MM.1S (cell line): ENCODE measurements at regions not wholly inside any gene's neighbourhood (a gene's known extent, or its start where the extent isn't known, plus 50 kb on each side); places are given as distances from the start of the nearest gene placed in this dataset.

Experiments used
- DNase-seq: peaks from one replicate; pipeline ENCODE4 v3.0.0-alpha.2; 2015
- H2AFZ ChIP-seq: fragments of 300-600 bp; sonication (generic); 2 replicates; pipeline ENCODE4 v1.6.0; 2016; ENCODE audit warnings: antibody characterized with exemption, low read length
- H3F3A ChIP-seq: fragments of 300-600 bp; sonication (generic); 2 replicates; pipeline ENCODE4 v1.6.1; 2016; ENCODE audit warnings: mild to moderate bottlenecking, antibody characterized with exemption, low read length, moderate library complexity, mixed read lengths; ENCODE audit not compliant: insufficient read depth
- H3K27ac ChIP-seq: fragments of 300-600 bp; sonication (generic); 2 replicates; pipeline ENCODE4 v1.5.1; 2016; ENCODE audit warnings: mild to moderate bottlenecking, low read length
- H3K27me3 ChIP-seq: fragments of 300-600 bp; sonication (generic); replicated peaks from 2 replicates; pipeline ENCODE4 v1.6.0; 2016; ENCODE audit warnings: low read length; ENCODE audit not compliant: insufficient read depth
- H3K36me3 ChIP-seq: fragments of 300-600 bp; sonication (generic); replicated peaks from 2 replicates; pipeline ENCODE4 v1.6.1; 2016; ENCODE audit warnings: mild to moderate bottlenecking, low read length, mixed read lengths; ENCODE audit not compliant: insufficient read depth
- H3K4me1 ChIP-seq: fragments of 300-600 bp; sonication (generic); 2 replicates; pipeline ENCODE4 v1.6.1; 2016; ENCODE audit warnings: low read length, mixed read lengths
- H3K4me2 ChIP-seq: fragments of 300-600 bp; sonication (generic); 2 replicates; pipeline ENCODE4 v1.6.0; 2016; ENCODE audit warnings: low read depth, low read length
- H3K4me3 ChIP-seq: fragments of 300-600 bp; sonication (generic); 2 replicates; pipeline ENCODE4 v1.5.1; 2016; ENCODE audit warnings: low read length, mixed read lengths
- H3K79me2 ChIP-seq: fragments of 300-600 bp; sonication (generic); 2 replicates; pipeline ENCODE4 v1.6.1; 2016; ENCODE audit warnings: mixed run types, low read length, mixed read lengths
- H3K9ac ChIP-seq: fragments of 300-600 bp; sonication (generic); 2 replicates; pipeline ENCODE4 v1.6.1; 2016; ENCODE audit warnings: low read length, mixed read lengths
- H3K9me2 ChIP-seq: fragments of 300-600 bp; sonication (generic); replicated peaks from 2 replicates; pipeline ENCODE4 v1.6.1; 2016; ENCODE audit warnings: mild to moderate bottlenecking, low read length, mixed read lengths; ENCODE audit not compliant: insufficient read depth
- H3K9me3 ChIP-seq: fragments of 300-600 bp; sonication (generic); replicated peaks from 2 replicates; pipeline ENCODE4 v1.6.1; 2016; ENCODE audit warnings: mild to moderate bottlenecking, low read length, mixed read lengths; ENCODE audit not compliant: insufficient read depth
- H4K20me1 ChIP-seq: fragments of 300-600 bp; sonication (generic); 2 replicates; pipeline ENCODE4 v1.6.1; 2016; ENCODE audit warnings: mild to moderate bottlenecking, low read length, moderate library complexity, mixed read lengths; ENCODE audit not compliant: insufficient read depth
- CTCF ChIP-seq: fragments of 300-600 bp; sonication (generic); IDR thresholded peaks from 2 replicates; pipeline ENCODE4 v1.5.1; 2016; ENCODE audit warnings: antibody characterized with exemption, low read length, mixed read lengths
- EZH2 ChIP-seq: fragments of 300-600 bp; sonication (generic); optimal IDR thresholded peaks from 2 replicates; pipeline ENCODE3; 2017; ENCODE audit warnings: low read depth, mild to moderate bottlenecking, antibody characterized with exemption, low read length, mixed read lengths
- EZH2phosphoT487 ChIP-seq: fragments of 300-600 bp; sonication (generic); IDR thresholded peaks from 2 replicates; pipeline ENCODE4 v1.6.1; 2018; ENCODE audit warnings: antibody characterized with exemption, low read length

GRCh38 chr12:28974166-28974565 is 174.9 kb upstream of the FAR2 start:
- Histone ChIP-seq H3K9me2 (no peaks in the 10 kb centered on the region), H3K9ac (no peak overlapping the region), H4K20me1 (no peaks in the 10 kb centered on the region), H3K79me2 (no peaks in the 10 kb centered on the region), H3K27me3 (no peaks in the 10 kb centered on the region), H3K4me3 (no peak overlapping the region), H3K27ac (no peak overlapping the region), H3K4me1 (no peaks in the 10 kb centered on the region), H3F3A (no peaks in the 10 kb centered on the region), H3K36me3 (no peaks in the 10 kb centered on the region), H3K4me2 (no peak overlapping the region), H2AFZ (no peak overlapping the region), H3K9me3 (no peaks in the 10 kb centered on the region)
- TF ChIP-seq CTCF (no peak), EZH2 (no peak), EZH2phosphoT487 (no peak)
- DNase-seq, result no peak

DNA sequence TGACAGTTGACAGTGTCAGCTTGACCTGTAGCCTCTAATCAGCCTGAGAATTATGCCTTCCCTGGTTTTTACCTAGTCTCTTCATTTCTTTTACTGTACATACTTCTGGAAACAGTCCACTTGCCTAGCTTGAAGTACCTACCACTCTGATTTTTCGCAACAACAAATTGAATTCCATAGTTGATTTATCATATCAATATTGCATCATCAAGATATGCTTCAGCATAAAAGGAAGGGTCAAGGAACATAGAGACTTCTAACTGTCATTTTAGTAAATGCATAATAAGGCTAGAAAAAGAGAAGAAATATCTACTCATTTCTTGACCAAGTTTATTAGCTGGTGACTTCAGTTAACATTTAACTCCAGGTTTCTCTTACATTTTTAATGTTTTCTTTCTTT is 174.2 kb upstream of the FAR2 start:
- no peaks in the 10 kb centered on the region for H3F3A ChIP-seq
- TF ChIP-seq EZH2phosphoT487 (no peak), EZH2 (no peak), CTCF (no peak)
- no peak overlapping the region for H3K4me2 ChIP-seq
- no peaks in the 10 kb centered on the region for H3K36me3 ChIP-seq
- no peaks in the 10 kb centered on the region for H4K20me1 ChIP-seq
- no peak overlapping the region for H3K4me3 ChIP-seq
- no peaks in the 10 kb centered on the region for H3K9me2 ChIP-seq
- no peak overlapping the region for H2AFZ ChIP-seq
- no peak overlapping the region for H3K9ac ChIP-seq
- no peaks in the 10 kb centered on the region for H3K9me3 ChIP-seq
- no peaks in the 10 kb centered on the region for H3K27me3 ChIP-seq
- H3K4me1 ChIP-seq, result no peaks in the 10 kb centered on the region
- H3K27ac ChIP-seq, result no peak overlapping the region
- no peaks in the 10 kb centered on the region for H3K79me2 ChIP-seq
- no peak for DNase-seq

GRCh38 chr12:28975564-28976340 is 173.3 kb upstream of the FAR2 start:
- Histone ChIP-seq H3K4me2 (no peak overlapping the region), H3K27me3 (no peaks in the 10 kb centered on the region), H3K79me2 (no peaks in the 10 kb centered on the region), H3K9ac (no peak overlapping the region), H3K36me3 (no peaks in the 10 kb centered on the region), H3K9me2 (no peaks in the 10 kb centered on the region), H3K9me3 (no peaks in the 10 kb centered on the region), H3K27ac (no peak overlapping the region), H3K4me1 (no peaks in the 10 kb centered on the region), H3F3A (no peaks in the 10 kb centered on the region), H3K4me3 (no peak overlapping the region), H2AFZ (no peak overlapping the region), H4K20me1 (no peaks in the 10 kb centered on the region)
- TF ChIP-seq EZH2phosphoT487 (no peak), CTCF (no peak), EZH2 (no peak)
- DNase-seq, result no peak
